SK-N-SH (cell line): ENCODE measurements at regions not wholly inside any gene's neighbourhood (a gene's known extent, or its start where the extent isn't known, plus 50 kb on each side); places are given as distances from the start of the nearest gene placed in this dataset.
A peak's percentile ranks its signal among the peaks of the same experiment; 100 is the strongest.

Source experiments
- CTCF ChIA-PET: fragments of 300-600, 350-600 bp; formaldehyde crosslinking; extraction: SDS; loops from one replicate; lab custom pipeline; 2021; lab: Yijun Ruan, JAX
- POLR2A ChIA-PET: fragments of 350-600 bp; sonication (Branson Sonifier 250); formaldehyde crosslinking; extraction: SDS; loops from one replicate; lab custom pipeline; 2020; ENCODE audit warnings: antibody characterized with exemption, inconsistent platforms; lab: Yijun Ruan, JAX
- DNase-seq: peaks from one replicate; pipeline ENCODE4 v3.0.0; 2012
- H2AFZ ChIP-seq: fragments of 200-600 bp; sonication (generic); 2 replicates; pipeline ENCODE4 v1.8.1; 2016; ENCODE audit warnings: antibody characterized with exemption, mild to moderate bottlenecking, low read depth
- H3F3A ChIP-seq: fragments of 200-600 bp; sonication (generic); replicated peaks from 2 replicates; pipeline ENCODE3; 2016; ENCODE audit warnings: antibody characterized with exemption, mild to moderate bottlenecking; ENCODE audit not compliant: insufficient read depth
- H3K27ac ChIP-seq, 2 experiments: fragments of 200-500 bp in 1 of 2; fragments of 200-600 bp in 1 of 2; sonication (Bioruptor generic) in 1 of 2; sonication (generic), shearing (Covaris generic) in 1 of 2; 2 replicates each; pipeline versions ENCODE4 v1.5.1 to v1.6.1; 2014 to 2016; ENCODE audit warnings: low read depth in 2 of 2, inconsistent platforms in 1 of 2, low read length in 1 of 2, mild to moderate bottlenecking in 1 of 2, mixed read lengths in 1 of 2
- H3K27me3 ChIP-seq: fragments of 200-600 bp; sonication (generic), shearing (Covaris generic); 2 replicates; pipeline ENCODE4 v1.6.1; 2016; ENCODE audit warnings: mixed run types; ENCODE audit not compliant: insufficient read depth
- H3K36me3 ChIP-seq, 2 experiments: fragments of 200-500 bp in 1 of 2; fragments of 200-600 bp in 1 of 2; sonication (Bioruptor generic) in 1 of 2; sonication (generic) in 1 of 2; replicated peaks in 1 of 2; 2 replicates each; pipeline versions ENCODE3 to v1.5.1; 2014 to 2016; ENCODE audit warnings: low read length in 1 of 2, mild to moderate bottlenecking in 1 of 2; ENCODE audit not compliant: insufficient read depth in 2 of 2, control insufficient read depth in 1 of 2
- H3K4me1 ChIP-seq, 2 experiments: fragments of 200-500 bp in 1 of 2; fragments of 200-600 bp in 1 of 2; sonication (Bioruptor generic) in 1 of 2; sonication (generic), shearing (Covaris generic) in 1 of 2; 2 replicates each; pipeline versions ENCODE4 v1.5.1 to v1.6.1; 2014 to 2016; ENCODE audit warnings: low read depth in 1 of 2, low read length in 1 of 2, mixed run types in 1 of 2; ENCODE audit not compliant: insufficient read depth in 2 of 2, control insufficient read depth in 1 of 2
- H3K4me2 ChIP-seq: fragments of 200-600 bp; sonication (generic), shearing (Covaris generic); 2 replicates; pipeline ENCODE4 v1.6.1; 2017; ENCODE audit warnings: mixed run types
- H3K4me3 ChIP-seq, 2 experiments: fragments of 200-500 bp in 1 of 2; fragments of 200-600 bp in 1 of 2; sonication (Bioruptor generic) in 1 of 2; sonication (generic), shearing (Covaris generic) in 1 of 2; 2 replicates each; pipeline versions ENCODE4 v1.5.1 to v1.8.1; 2014 to 2016; ENCODE audit warnings: low read depth in 2 of 2, inconsistent platforms in 1 of 2, low read length in 1 of 2, mild to moderate bottlenecking in 1 of 2, mixed read lengths in 1 of 2, moderate library complexity in 1 of 2
- H3K79me2 ChIP-seq: fragments of 200-600 bp; sonication (generic); 2 replicates; pipeline ENCODE4 v1.8.1; 2017; ENCODE audit warnings: mild to moderate bottlenecking; ENCODE audit not compliant: insufficient read depth
- H3K9ac ChIP-seq: fragments of 200-600 bp; sonication (generic); 2 replicates; pipeline ENCODE4 v1.6.1; 2017; ENCODE audit warnings: mixed run types
- H3K9me2 ChIP-seq: fragments of 200-600 bp; sonication (generic); 2 replicates; pipeline ENCODE4 v1.6.1; 2017; ENCODE audit warnings: mixed run types
- H3K9me3 ChIP-seq: fragments of 200-600 bp; sonication (generic); 2 replicates; pipeline ENCODE4 v1.6.1; 2017; ENCODE audit warnings: mixed run types, mild to moderate bottlenecking, moderate library complexity
- H4K20me1 ChIP-seq: fragments of 200-600 bp; sonication (generic); 2 replicates; pipeline ENCODE4 v1.6.1; 2017; ENCODE audit warnings: mild to moderate bottlenecking, mixed run types; ENCODE audit not compliant: insufficient read depth
- CTCF ChIP-seq: fragments of 200-600 bp; sonication (generic); IDR thresholded peaks from 2 replicates; pipeline ENCODE4 v1.6.1; 2017; ENCODE audit warnings: antibody characterized with exemption, mild to moderate bottlenecking, moderate library complexity
- EP300 ChIP-seq, 2 experiments: IDR thresholded peaks; 2 replicates each; pipeline versions ENCODE4 v1.4.0 to v1.6.1; 2012; ENCODE audit warnings: borderline replicate concordance in 1 of 2, low read depth in 1 of 2, low read length in 1 of 2
- FOSL2 ChIP-seq: IDR thresholded peaks from 2 replicates; pipeline ENCODE4 v1.4.0; 2012; ENCODE audit warnings: low read depth, mild to moderate bottlenecking, moderate library complexity, borderline replicate concordance
- IRF3 ChIP-seq: fragments of 150-350 bp; IDR thresholded peaks from 2 replicates; pipeline ENCODE4 v1.6.1; 2016; ENCODE audit warnings: mild to moderate bottlenecking, low read depth, low read length
- MEF2A ChIP-seq: IDR thresholded peaks from 2 replicates; pipeline ENCODE4 v1.4.0; 2012; ENCODE audit warnings: low read depth, borderline replicate concordance
- POLR2AphosphoS5 ChIP-seq: IDR thresholded peaks from 2 replicates; pipeline ENCODE4 v1.6.1; 2012; ENCODE audit warnings: low read depth, low read length
- RCOR1 ChIP-seq: fragments of 150-350 bp; IDR thresholded peaks from 2 replicates; pipeline ENCODE4 v1.6.1; 2017; ENCODE audit warnings: antibody characterized with exemption, low read length
- RXRA ChIP-seq: IDR thresholded peaks from 2 replicates; pipeline ENCODE4 v1.4.0; 2012; ENCODE audit warnings: low read depth, mild to moderate bottlenecking, borderline replicate concordance
- SIN3A ChIP-seq: IDR thresholded peaks from 2 replicates; pipeline ENCODE4 v1.6.1; 2012; ENCODE audit warnings: low read depth, mild to moderate bottlenecking, low read length, moderate library complexity, borderline replicate concordance
- TAF1 ChIP-seq: IDR thresholded peaks from 2 replicates; pipeline ENCODE4 v1.6.1; 2012; ENCODE audit warnings: low read depth, mild to moderate bottlenecking, low read length, moderate library complexity, borderline replicate concordance
- TEAD4 ChIP-seq: IDR thresholded peaks from 2 replicates; pipeline ENCODE4 v1.4.0; 2012; ENCODE audit warnings: mild to moderate bottlenecking, borderline replicate concordance; ENCODE audit not compliant: insufficient read depth
- WGBS: methylation state at CpG from one replicate; pipeline ENCODE4 v1.1.6; 2017; ENCODE audit warnings: low lambda C conversion rate; 5-methylcytosine and 5-hydroxymethylcytosine counted together

- no peak for DNase-seq
- 72% methylated on average over 9 of the region's 9 CpGs for WGBS
- peaks cover 49% of the 10 kb centered on the region for H3F3A ChIP-seq
- no peaks in the 10 kb centered on the region for H3K9me2 ChIP-seq
- peaks cover 14% of the 10 kb centered on the region; the same call in 1 of the 2 replicates for H3K79me2 ChIP-seq
- no peaks in the 10 kb centered on the region for H4K20me1 ChIP-seq
- no peaks in the 10 kb centered on the region for H3K9me3 ChIP-seq
- peak overlapping the region; percentile 43; the same call in 1 of the 2 replicates for H2AFZ ChIP-seq
- POLR2A ChIA-PET = no interaction called here
- CTCF ChIA-PET = interaction anchor here (1.1 kb wide), 1 partner anchor 312 kb away, joined by 3 read pairs; no protein-coding TSS in a partner anchor
- peak overlapping the region in 1 of 2 experiments; percentile 98; a peak in 2 of 4 replicates for H3K27ac ChIP-seq
- no peak overlapping the region for H3K4me3 ChIP-seq
- H3K4me1 ChIP-seq = peaks cover 0 to 13% of the 10 kb centered on the region in 2 experiments; a peak in 3 of 4 replicates
- H3K27me3 ChIP-seq = no peaks in the 10 kb centered on the region
- H3K4me2 ChIP-seq = peak overlapping the region; percentile 34; the same call in 1 of the 2 replicates
- H3K36me3 ChIP-seq = no peaks in the 10 kb centered on the region
- peak overlapping the region; percentile 63; the same call in 1 of the 2 replicates for H3K9ac ChIP-seq
- no peak for TF ChIP-seq CTCF
These were observed 201.0 kb upstream of the ZNF217 start for GRCh38 chr20:53794529-53795115.

GRCh38 chr20:53793783-53794383 lies 200.2 kb upstream of the ZNF217 start:
- no peak for DNase-seq
- Histone ChIP-seq H3K27me3 (no peaks in the 10 kb centered on the region), H3K36me3 (no peaks in the 10 kb centered on the region), H3K9me3 (no peaks in the 10 kb centered on the region), H3K4me2 (no peak overlapping the region), H3K27ac (peak overlapping the region in 1 of 2 experiments; percentile 98; a peak in 2 of 4 replicates), H3K9me2 (no peaks in the 10 kb centered on the region), H3K9ac (peak overlapping the region; percentile 63; the same call in 1 of the 2 replicates), H3K4me1 (peaks cover 0 to 18% of the 10 kb centered on the region in 2 experiments; a peak in 3 of 4 replicates), H4K20me1 (no peaks in the 10 kb centered on the region), H3F3A (peaks cover 56% of the 10 kb centered on the region), H3K79me2 (peaks cover 14% of the 10 kb centered on the region; the same call in 1 of the 2 replicates), H2AFZ (no peak overlapping the region), H3K4me3 (no peak overlapping the region)
- 97% methylated on average over 7 of the region's 7 CpGs for WGBS
- POLR2A ChIA-PET = no interaction called here
- CTCF ChIA-PET = interaction anchor here (1.1 kb wide), 1 partner anchor 313 kb away, joined by 3 read pairs; no protein-coding TSS in a partner anchor
- TF ChIP-seq RCOR1 (no peak), MEF2A (peak; percentile 7; the same call in 1 of the 2 replicates)

- ChIA-PET CTCF (no interaction called here), POLR2A (no interaction called here)
- no peaks in the 10 kb centered on the region for H4K20me1 ChIP-seq
- H3K36me3 ChIP-seq = no peaks in the 10 kb centered on the region
- peak overlapping the region; percentile 4; the same call in 1 of the 2 replicates for H2AFZ ChIP-seq
- H3K27me3 ChIP-seq = no peaks in the 10 kb centered on the region
- H3K4me2 ChIP-seq = no peak overlapping the region
- WGBS = 94% methylated on average over 4 of the region's 5 CpGs
- H3K4me3 ChIP-seq = no peak overlapping the region
- no peaks in the 10 kb centered on the region for H3K9me2 ChIP-seq
- DNase-seq = no peak
- no peaks in the 10 kb centered on the region for H3K9me3 ChIP-seq
- peaks cover 0 to 18% of the 10 kb centered on the region in 2 experiments; a peak in 3 of 4 replicates for H3K4me1 ChIP-seq
- peak overlapping the region in 1 of 2 experiments; percentile 98; a peak in 2 of 4 replicates for H3K27ac ChIP-seq
- peak overlapping the region; percentile 20; the same call in 1 of the 2 replicates for H3K9ac ChIP-seq
- peaks cover 59% of the 10 kb centered on the region for H3F3A ChIP-seq
- H3K79me2 ChIP-seq = peaks cover 14% of the 10 kb centered on the region; the same call in 1 of the 2 replicates
- no peak for TF ChIP-seq RXRA
- TF ChIP-seq POLR2AphosphoS5 = no peak
- TF ChIP-seq TAF1 = no peak
- no peak for TF ChIP-seq MEF2A
- no peak for TF ChIP-seq IRF3
- no peak for TF ChIP-seq FOSL2
- no peak for TF ChIP-seq SIN3A
- TF ChIP-seq RCOR1 = no peak
- no peak for TF ChIP-seq EP300 (IDR thresholded peaks at IDR 0.05; ENCODE audit: borderline replicate concordance in 1 of 2, low read depth in 1 of 2, low read length in 1 of 2)
- TF ChIP-seq TEAD4 = no peak
These were observed 199.4 kb upstream of the ZNF217 start for GRCh38 chr20:53792946-53793536.
